ENCODE measurements at regions not wholly inside any gene's neighbourhood (a gene's known extent, or its start where the extent isn't known, plus 50 kb on each side); places are given as distances from the start of the nearest gene placed in this dataset.

GRCh38 chr18:54031243-54031642 lies 193.2 kb downstream of the MBD2 start:
- TF ChIP-seq EZH2 (IDR thresholded peaks at IDR 0.05; ENCODE audit: borderline replicate concordance, insufficient read depth, low read depth, low read length, poor library complexity, severe bottlenecking) (no peak), CTCF (IDR thresholded peaks at IDR 0.05) (no peak)

All from B cell (primary cell).